ENCODE measurements at regions not wholly inside any gene's neighbourhood (a gene's known extent, or its start where the extent isn't known, plus 50 kb on each side); places are given as distances from the start of the nearest gene placed in this dataset.

DNA sequence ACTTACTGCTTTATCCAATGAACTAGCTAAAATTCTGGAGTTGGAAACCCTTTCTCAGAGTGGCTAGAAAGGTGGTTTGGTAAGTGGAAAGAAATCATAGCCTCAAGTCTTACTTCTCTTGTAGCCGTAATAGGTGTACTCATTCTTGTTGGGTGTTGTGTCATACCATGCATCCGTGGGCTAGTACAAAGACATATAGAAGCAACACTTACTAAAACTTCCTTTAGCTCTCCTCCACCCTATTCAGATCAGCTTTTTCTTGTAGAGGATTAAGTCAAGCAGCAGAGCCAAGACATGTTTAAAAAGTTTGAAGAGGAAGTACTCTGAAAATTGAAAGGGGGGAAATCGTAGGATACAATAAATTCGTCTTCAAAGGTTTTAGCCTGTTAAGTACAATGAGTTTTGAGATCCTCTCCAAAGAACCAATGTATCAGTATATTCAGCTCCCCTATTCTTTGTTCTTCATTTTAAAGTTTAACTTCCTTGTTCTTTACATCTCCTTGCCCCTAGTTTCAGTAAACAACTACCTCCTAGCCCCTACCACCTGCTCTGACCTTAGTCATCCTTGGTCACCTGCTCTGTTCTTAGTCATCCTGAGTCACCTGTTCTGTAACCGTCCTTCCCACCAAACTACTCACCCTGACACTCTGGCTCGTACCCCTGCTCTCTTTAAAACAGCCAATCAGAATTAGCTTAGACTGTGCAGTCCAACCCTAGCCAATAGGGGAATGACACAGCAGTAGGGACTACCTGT lies 62.1 kb upstream of the DEUP1 start:
- TF ChIP-seq, protein P1, sequence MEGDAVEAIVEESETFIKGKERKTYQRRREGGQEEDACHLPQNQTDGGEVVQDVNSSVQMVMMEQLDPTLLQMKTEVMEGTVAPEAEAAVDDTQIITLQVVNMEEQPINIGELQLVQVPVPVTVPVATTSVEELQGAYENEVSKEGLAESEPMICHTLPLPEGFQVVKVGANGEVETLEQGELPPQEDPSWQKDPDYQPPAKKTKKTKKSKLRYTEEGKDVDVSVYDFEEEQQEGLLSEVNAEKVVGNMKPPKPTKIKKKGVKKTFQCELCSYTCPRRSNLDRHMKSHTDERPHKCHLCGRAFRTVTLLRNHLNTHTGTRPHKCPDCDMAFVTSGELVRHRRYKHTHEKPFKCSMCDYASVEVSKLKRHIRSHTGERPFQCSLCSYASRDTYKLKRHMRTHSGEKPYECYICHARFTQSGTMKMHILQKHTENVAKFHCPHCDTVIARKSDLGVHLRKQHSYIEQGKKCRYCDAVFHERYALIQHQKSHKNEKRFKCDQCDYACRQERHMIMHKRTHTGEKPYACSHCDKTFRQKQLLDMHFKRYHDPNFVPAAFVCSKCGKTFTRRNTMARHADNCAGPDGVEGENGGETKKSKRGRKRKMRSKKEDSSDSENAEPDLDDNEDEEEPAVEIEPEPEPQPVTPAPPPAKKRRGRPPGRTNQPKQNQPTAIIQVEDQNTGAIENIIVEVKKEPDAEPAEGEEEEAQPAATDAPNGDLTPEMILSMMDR (conservative IDR thresholded peaks at IDR 0.05; ENCODE audit: low read depth, low read length), result no peak
- no peak for TF ChIP-seq EZH2 (IDR thresholded peaks at IDR 0.05; ENCODE audit: low read length, unreplicated experiment)
